Colon (tissue), 2 donors: ENCODE measurements at regions not wholly inside any gene's neighbourhood (a gene's known extent, or its start where the extent isn't known, plus 50 kb on each side); places are given as distances from the start of the nearest gene placed in this dataset.
"Not testable (repeated sequence)": the region's sequence is repeated elsewhere in the genome, so short reads cannot be mapped to it uniquely, and the experiment has no call there.

Experiments used
- FAIRE-seq: peaks from 2 replicates; lab custom pipeline; 2012; peaks lifted over from hg19 to GRCh38; lab: Jason Lieb, UNC
- donor health status: control.
- donor health status: control.

DNA sequence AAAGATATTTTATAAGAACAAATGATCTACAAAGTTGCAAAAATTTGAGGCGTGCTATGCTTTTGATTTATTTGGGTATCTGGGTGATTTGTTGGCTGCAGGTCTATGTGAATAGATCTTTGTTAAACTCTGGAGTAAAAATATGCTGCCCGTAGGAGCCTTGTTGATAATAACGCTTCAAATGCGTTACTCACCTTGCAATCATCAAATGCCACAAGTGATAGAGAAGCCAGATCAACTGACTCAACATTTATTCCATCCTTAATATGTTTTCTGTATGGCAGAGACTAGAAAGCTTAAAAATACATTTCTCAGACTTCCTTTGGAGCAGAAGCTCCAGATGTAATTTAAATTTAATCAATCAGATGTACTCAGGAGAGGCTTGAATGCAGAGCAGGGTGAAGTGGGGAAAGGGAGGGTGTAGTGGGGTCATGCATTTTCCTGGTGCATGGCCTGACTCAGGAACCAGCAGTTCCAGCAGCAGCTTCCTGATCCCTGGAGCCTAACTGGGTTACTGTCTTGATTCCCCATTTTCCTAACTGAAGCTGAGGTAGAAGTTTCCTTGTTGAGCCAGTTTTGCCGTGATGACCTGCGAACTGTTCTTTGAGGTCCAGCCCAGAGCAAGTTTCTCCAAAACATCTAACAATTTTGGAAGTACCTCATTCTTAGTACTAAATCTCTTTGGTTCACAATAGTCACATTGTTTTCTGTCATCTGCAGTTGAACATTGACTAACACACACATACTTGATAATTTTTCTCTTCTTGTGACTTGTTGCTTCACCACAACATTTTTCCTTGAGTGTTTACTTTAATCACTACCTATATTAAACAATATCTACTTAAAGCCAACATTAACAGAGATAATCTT, 284.7 kb upstream of the CWC22 start:
- no peak for FAIRE-seq

DNA sequence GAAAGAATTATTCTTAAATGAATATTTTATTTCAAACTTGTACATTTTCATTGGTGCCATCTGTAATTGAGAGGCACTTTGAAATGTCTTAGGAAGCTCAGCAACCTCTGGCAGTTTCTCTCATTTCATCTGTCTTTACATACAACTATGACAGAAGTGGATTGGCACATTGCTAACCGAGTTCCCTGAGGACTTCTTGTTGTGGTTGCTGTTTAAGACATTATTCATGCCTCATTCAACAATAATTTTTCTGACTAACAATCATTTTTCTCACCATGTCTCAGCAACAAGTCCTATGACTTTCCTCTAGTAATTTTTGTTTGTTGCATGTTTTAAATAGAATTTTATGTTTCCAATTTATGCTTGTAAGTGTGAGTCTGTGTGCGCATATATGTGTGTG, 284.0 kb upstream of the CWC22 start:
- FAIRE-seq, result no peak

DNA sequence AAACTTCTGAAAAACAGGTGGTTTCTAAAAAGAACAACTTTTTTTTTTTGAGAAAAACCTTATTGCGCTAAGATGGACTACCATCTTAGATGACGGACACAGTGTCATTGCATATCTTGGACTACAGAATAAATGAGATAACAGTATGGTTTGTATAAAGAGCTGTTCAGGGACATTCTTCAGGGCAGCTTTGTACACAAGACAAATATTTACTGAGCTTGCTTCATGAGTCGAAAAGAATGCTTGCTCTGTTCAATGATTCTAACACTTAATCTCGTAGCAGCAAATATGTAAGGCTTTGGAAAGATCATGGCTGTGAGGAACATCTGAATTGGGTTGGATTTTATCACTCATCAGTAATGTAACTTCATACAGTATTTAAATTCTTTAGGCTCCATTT, 282.5 kb upstream of the CWC22 start:
- no peak for FAIRE-seq

DNA sequence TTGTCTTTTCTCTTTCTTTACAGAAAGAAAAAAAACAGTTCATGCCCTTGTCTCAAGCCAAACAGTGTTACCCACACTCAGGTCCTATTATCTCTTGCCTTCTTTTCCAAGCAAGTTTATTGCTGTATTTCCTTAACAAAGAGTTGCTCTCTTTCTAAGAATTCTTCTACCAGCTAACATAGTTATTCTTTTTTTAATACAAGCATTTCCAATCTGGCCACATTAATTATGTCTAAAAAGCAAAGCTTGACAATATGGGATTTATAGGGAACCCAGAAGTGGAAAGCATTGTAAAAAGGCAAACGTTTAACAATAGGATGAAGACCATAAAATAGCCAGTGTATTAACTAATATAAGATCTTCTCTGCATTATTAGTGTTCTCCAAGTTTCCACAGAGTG, 272.5 kb upstream of the CWC22 start:
- no peak for FAIRE-seq

DNA sequence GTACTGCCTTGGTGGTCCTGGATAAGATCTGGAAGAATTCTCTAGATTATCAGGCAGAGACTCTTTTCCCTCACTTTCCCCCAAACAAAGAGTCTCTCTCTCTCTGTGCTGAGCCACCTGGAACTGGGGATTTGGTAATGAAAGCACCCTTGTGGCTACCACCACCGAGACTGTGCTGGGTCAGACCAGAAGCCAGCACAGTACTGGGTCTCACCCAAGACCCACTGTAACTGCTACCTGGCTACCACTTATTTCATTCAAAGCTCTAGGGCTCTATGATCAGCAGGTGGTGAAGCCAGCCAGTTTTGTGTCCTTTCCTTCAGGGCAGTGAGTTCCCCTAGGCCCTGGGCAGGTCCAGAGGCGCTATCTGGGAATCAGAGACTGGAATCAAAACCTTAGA, 269.6 kb upstream of the CWC22 start:
- no peak for FAIRE-seq

DNA sequence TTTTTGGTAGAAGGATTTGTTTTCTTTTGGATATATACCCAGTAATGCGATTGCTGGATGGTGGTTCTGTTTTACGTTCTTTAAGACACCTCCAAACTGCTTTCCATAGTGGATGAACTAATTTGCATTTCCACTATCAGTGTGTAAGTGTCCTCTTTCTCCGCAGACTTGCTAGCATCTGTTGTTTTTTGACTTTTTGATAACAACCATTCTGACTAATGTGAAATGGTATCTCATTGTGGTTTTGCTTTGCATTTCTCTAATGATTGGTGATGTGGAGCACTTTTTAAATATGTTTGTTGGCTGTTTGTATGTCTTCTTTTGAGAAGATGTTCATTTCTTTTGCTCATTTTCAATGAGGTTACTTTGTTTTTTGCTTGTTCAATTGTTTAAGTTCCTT, 260.9 kb upstream of the CWC22 start:
- peak; percentile 41 for FAIRE-seq

DNA sequence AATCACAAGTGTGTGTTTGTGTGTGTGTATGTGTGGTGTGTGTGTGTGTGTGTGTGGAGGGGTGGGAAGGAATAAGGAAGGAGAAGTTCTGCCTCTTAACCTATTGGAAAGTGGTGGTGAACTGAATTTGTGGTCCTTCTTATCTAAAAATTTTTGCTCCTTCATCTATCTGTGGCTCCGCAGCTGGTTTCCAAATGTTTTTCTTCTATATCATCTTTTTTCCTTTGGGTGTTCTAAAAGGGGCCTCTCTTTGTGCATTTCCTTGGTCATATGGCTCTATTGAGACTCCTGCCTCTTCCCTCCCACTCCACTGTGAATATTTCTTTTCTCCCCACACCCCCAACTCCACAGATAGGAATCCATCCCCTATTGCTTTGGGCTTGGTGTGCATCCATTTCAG, 254.9 kb upstream of the CWC22 start:
- no peak for FAIRE-seq

DNA sequence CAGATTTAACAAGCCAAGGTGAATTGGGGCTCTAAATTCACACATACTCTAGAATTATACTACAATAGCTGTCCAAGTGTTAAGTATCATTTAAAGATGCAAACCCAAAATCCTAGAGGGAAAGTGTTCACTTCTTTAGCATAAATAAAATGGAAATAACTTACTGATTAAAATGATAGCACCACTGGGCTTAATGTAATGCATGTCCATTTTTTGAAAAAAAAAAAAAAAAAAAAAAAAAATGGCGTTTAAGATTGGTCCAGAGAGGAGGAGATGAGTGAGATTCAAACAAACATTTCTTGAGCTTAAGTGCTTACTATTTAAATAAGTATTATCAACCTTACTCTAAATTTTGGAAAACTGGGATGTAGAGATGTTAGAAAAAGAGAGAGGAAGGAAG, 251.5 kb upstream of the CWC22 start:
- FAIRE-seq, result no peak

DNA sequence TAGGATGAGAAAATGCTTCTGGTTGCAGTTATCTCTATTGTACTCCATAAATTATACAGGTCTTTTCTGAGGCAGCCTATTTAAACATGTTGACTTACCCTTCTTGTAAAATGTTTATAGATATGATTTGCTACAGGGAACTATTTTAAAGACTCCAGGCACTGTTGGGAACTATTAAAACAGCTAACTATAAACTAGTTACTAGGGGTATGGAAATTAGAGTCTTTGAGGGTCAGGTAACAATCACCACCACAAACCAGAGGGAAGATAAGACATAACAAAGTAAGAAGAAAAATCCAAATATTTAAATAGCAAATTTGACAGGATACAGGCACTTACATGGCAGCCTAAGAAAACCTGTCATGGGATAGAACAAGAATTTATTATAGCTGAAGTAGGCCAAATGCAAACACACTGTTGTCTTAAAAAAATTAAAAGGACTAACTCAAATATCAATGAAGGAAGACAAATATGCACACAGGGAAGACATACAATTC, 251.0 kb upstream of the CWC22 start:
- FAIRE-seq, result no peak

DNA sequence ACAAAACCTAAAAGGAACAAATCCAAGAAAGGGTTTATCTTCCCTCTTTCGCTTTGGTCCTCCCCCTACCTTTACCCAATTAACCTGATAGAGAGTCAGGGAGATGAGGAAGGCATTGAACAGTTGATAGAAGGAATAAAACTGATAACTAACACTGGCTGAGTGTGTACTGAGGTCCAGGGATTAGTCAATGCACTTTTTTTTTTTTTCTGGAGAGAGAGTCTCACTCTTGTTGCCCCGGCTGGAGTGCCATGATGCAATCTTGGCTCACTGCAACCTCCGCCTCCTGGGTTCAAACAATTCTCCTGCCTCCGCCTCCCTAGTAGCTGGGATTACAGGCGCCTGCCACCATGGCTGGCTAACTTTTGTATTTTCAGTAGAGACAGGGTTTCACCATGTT, 250.2 kb upstream of the CWC22 start:
- no peak for FAIRE-seq

DNA sequence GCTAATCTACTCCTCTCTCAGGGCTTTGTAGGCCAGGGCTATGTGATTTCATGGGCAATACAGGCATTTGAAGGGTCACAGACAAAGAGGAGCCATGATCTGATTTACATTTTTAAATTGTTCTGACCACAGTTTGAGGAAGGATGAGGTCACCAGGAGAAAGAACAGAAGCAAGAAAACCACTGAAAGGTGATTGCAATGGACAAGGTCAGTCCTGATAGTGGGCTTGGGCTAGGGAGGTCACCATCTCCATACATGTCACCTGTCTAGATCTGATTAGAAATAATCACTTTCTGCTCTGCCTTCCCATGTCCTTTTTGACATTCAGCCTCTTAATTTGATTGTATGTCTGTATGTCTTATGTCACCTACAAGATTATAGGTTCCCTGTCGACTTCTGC, 248.9 kb upstream of the CWC22 start:
- no peak for FAIRE-seq

DNA sequence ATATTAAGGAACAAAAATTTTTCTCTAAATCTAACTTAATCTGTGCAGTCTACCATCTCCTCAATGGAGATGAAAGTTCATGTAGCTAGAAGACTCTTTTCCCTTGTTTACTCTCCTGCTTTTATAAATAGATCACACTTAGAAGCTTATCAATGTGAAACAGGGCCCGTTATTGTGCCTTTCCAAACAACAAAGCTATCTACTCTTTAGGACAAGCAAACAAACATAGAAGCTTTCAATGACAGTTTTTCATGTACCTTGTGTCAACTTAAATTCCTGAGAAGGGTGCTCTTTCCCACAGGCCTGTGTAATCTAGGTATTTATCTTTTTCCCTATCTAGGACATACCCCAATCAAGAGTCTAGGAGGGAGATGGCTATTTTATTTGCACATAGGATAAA, 247.8 kb upstream of the CWC22 start:
- no peak for FAIRE-seq

DNA sequence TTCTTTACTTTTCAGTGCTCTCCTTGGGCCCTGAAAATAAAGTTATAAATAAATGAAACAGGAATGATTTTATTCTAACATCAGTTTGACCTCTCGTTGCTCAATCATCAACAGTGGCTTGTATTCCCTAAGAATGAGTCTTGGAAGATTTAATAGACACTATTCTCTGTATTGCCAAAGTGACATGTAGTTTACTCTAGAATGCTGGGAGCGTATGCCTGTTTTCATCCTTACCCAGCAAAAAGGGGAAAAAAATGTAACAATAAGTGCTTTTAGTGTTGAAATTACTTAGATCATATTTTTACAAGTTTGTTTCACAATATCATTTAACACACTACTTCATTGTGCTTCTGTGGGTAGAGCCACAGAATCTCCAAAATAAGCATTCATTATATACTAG, 240.6 kb upstream of the CWC22 start:
- no peak for FAIRE-seq

DNA sequence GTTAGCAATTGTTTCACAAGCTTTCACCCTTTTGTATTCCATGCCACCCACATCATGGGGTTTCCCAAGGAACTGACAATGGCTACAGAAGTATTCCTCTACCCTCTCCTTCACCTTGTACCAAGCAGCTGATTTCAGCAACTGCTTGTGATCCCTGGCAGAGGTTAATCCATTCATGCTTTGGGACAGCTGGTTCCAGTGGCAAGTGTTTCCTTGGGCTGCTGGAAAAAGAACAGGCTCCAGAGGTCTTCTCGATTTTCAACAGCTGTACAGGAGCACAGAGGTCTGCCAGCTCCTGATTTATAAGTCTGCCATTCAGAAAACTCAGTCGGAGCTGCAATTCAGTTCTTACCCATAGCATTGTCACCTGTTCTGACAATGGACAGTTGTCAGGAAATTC, 239.2 kb upstream of the CWC22 start:
- FAIRE-seq, result no peak

DNA sequence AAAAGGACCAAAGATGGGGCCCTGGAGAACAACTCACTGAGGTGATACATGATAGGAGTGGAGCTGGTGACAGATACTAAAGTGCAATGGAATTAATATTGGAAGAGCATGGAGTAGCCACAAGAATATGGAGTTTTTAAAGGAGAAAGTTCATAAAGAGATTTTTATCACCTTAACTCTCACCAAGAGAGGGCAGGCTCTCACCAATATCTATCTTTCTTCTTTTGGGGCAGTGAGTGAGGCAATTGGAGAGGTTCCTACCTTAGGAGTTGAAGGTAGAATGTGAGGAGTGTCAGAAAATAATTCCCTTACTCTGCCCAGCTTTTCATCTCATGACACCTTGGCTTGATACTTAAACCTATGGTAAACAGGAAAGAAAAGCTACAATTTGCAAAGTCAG, 233.7 kb upstream of the CWC22 start:
- FAIRE-seq, result no peak

DNA sequence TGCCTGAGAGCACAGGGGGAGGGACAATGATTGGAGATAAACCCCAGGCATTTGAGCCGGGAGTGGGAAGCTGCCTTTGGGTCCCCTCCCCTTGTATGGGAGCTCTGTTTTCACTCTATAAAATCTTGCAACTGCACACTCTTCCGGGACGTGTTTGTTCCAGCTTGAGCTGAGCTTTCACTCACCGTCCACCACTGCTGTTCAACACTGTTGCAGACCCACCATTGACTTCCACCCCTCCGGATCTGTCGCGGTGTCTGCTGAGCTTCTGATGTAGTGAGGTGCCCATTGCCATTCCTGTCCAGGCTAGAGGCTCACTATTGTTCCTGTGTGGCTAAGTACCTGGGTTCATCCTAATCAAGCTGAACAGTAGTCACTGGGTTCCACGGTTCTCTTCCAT, 231.6 kb upstream of the CWC22 start:
- no peak for FAIRE-seq

DNA sequence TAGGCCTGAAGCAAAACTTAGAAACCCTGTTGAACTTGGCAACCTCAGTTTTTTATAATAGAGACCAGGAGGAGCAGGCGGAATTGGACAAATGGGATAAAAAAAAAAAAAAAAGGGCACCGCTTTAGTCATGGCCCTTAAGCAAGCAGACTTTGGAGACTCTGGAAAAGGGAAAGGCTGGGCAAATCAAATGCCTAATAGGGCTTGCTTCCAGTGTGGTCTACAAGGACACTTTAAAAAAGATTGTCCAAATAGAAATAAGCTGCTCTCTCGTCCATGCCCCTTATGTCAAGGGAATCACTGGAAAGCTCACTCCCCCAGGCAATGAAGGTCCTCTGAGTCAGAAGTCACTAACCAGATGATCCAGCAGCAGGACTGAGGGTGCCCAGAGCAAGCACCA, 229.0 kb upstream of the CWC22 start:
- not testable (repeated sequence) for FAIRE-seq

DNA sequence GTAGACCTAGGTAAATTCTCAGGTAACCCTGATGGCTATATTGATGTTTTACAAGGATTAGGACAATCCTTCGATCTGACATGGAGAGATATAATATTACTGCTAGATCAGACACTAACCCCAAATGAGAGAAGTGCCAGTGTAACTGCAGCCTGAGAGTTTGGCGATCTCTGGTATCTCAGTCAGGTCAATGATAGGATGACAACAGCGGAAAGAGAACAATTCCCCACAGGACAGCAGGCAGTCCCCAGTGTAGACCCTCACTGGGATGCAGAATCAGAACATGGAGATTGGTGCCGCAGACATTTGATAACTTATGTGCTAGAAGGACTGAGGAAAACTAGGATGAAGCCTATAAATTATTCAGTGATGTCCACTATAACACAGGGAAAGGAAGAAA, 228.4 kb upstream of the CWC22 start:
- not testable (repeated sequence) for FAIRE-seq

DNA sequence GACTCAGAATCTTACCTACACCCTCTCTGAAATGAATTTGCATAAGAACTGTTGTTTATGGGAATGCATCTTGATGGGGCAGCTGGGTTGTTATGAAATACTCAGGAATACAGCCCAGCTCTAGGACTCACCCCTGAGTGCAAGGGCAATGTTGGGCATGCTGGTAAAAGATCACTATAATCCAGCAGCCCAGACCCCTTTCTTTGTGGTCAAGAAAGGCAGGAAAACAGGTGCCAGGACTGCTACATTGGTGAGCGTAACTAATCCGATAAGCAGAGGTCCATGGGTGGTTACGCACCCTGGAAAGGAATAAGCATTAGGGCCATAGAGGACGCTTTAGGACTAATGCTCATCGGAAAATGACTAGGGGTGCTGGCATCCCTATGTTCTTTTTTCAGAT, 227.9 kb upstream of the CWC22 start:
- not testable (repeated sequence) for FAIRE-seq

DNA sequence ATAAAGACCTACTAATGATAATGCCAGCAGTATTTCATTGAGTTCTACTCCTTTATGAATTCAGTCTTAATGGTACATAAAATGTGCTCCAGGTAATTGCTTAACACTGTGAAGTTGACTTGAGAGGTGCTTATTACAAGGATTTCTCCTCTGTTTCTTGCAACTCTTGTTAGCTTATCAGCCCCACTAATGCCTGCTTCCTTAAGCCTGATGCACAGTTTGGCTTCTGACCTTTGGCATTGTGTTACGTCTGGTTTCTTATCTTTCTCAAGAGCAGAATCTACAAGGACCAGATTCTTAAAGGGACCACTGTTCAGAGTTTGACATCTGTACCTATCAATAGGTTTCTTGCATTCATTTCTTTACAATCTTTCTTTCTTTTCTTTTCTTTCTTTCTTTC, 223.9 kb upstream of the CWC22 start:
- no peak for FAIRE-seq

DNA sequence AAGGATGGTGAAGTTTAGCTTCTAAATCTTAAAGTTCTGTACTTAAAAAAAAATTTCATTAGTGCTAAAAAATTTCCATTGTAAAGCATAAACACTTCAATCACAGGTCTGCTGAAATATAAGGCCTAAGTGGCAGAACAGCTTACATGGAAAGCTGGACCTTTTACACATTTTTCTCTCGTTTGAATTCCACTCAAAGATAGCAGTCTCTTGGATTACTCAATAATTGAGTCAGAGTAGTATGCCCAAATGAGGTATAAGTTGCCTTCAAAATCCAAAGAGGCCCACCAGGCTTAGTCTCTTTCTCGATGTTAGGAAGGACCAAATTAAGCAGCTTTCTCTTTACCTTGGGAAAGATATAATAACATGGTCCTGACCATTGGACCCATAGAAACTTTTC, 220.4 kb upstream of the CWC22 start:
- no peak for FAIRE-seq

DNA sequence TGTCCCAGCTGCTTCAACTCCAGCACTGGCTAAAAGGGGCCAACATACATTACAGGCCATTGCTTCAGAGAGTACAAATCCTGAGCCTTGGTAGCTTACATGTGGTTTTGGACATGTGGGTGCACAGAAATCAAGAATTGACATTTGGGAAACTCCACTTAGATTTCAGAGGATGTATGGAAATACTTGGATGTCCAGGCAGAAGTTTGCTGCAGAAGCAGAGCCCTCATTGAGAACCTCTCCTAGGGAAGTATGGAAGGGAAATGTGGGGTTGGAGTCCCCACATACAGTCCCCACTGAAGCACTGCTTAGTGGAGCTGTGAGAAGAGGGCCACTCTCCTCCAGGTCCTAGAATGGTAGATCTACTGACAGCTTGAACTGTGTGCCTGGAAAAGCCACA, 218.0 kb upstream of the CWC22 start:
- FAIRE-seq, result no peak

DNA sequence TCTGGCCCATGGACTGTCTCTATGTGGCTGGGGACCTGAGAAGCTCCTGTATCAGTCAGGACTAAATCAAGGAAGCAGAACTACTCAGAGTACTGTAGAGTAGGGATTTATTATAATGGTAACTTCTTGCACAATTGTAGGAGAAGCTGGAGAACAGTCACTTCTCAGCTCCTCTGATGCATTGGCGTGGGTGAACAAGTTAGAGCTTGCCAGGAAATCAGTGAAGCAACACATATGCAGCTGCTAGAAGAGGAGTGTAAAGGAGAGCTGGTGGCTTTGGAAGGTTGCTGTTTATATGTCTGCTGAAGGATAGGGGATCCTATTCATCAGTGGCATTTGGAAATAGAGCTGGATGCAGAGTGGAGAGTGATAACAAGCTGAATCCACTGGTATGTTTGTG, 215.5 kb upstream of the CWC22 start:
- no peak for FAIRE-seq

DNA sequence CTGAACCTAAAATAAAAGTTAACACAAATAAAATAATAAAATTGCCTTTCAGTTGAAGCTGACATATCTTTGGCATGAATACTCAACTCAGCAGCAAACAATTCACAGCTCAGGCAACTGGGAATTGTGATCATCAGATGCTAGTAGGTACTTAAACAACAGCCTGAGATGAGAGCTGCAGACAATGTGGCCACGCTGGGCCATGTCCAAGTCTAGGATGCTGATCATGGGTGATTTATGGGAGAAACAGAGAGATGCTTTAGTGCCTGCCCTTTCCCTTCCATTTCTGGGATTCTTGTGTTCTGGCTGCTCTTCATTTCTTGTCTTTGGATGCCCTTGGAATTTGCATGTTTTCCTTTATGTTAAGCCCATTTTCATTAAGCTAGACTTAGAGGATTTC, 212.4 kb upstream of the CWC22 start:
- no peak for FAIRE-seq
